OCI-LY7 (cell line): ENCODE measurements at regions not wholly inside any gene's neighbourhood (a gene's known extent, or its start where the extent isn't known, plus 50 kb on each side); places are given as distances from the start of the nearest gene placed in this dataset.
"Not testable (repeated sequence)": the region's sequence is repeated elsewhere in the genome, so short reads cannot be mapped to it uniquely, and the experiment has no call there.

Experiments
- BruUV-seq: library from RNA; stranded (reverse); fragments of 400-500 nt; replicated peaks from 2 replicates; lab custom pipeline; 2021; lab: Mats Ljungman, UMichigan
- CTCF ChIA-PET: fragments of 300-600 bp; sonication (Branson Sonifier 250); formaldehyde crosslinking; loops from one replicate; lab custom pipeline; 2022; ENCODE audit warnings: antibody characterized with exemption; ENCODE audit not compliant: unreplicated experiment; lab: Charles Lee
- POLR2A ChIA-PET: fragments of 300-600 bp; sonication (Branson Sonifier 250); formaldehyde crosslinking; loops from one replicate; lab custom pipeline; 2022; ENCODE audit warnings: antibody characterized with exemption; lab: Charles Lee
- DNase-seq: peaks from one replicate; pipeline ENCODE4 v3.0.0-alpha.2; 2015; ENCODE audit warnings: low spot score
- H2AFZ ChIP-seq: fragments of 200-600 bp; sonication (generic), shearing (Covaris generic); 2 replicates; pipeline ENCODE4 v1.6.1; 2014; ENCODE audit warnings: mild to moderate bottlenecking, antibody characterized with exemption, low read length, moderate library complexity
- H3K27ac ChIP-seq: fragments of 200-600 bp; sonication (generic); 2 replicates; pipeline ENCODE4 v1.5.1; 2014; ENCODE audit warnings: mixed run types, low read depth, mild to moderate bottlenecking, moderate library complexity, low read length, inconsistent platforms; ENCODE audit not compliant: poor library complexity, severe bottlenecking
- H3K36me3 ChIP-seq: fragments of 200-600 bp; sonication (generic); 2 replicates; pipeline ENCODE4 v1.6.1; 2014; ENCODE audit warnings: mild to moderate bottlenecking, antibody characterized with exemption, low read length, moderate library complexity, mixed read lengths; ENCODE audit not compliant: insufficient read depth
- H3K4me1 ChIP-seq: fragments of 200-600 bp; sonication (generic); 2 replicates; pipeline ENCODE4 v1.5.1; 2014; ENCODE audit warnings: mild to moderate bottlenecking, low read length; ENCODE audit not compliant: insufficient read depth, poor library complexity, severe bottlenecking
- H3K4me2 ChIP-seq: fragments of 200-600 bp; sonication (generic); 2 replicates; pipeline ENCODE4 v1.6.1; 2014; ENCODE audit warnings: mild to moderate bottlenecking, low read length
- H3K4me3 ChIP-seq: fragments of 200-600 bp; sonication (generic); 2 replicates; pipeline ENCODE4 v1.5.1; 2014; ENCODE audit warnings: mild to moderate bottlenecking, low read depth, low read length; ENCODE audit not compliant: poor library complexity, severe bottlenecking
- H3K79me2 ChIP-seq: fragments of 200-600 bp; sonication (generic); 2 replicates; pipeline ENCODE4 v1.6.1; 2016; ENCODE audit warnings: low read depth, mild to moderate bottlenecking, low read length, moderate library complexity, mixed read lengths; ENCODE audit not compliant: insufficient read depth
- H3K9me2 ChIP-seq: fragments of 200-600 bp; sonication (generic); 2 replicates; pipeline ENCODE4 v1.6.1; 2016; ENCODE audit warnings: mild to moderate bottlenecking, low read length, mixed read lengths; ENCODE audit not compliant: insufficient read depth
- H3K9me3 ChIP-seq: fragments of 200-600 bp; sonication (generic); 2 replicates; pipeline ENCODE4 v1.6.1; 2014; ENCODE audit warnings: mild to moderate bottlenecking, mixed run types, low read length, mixed read lengths
- H4K20me1 ChIP-seq: fragments of 200-600 bp; sonication (generic); 2 replicates; pipeline ENCODE4 v1.6.1; 2014; ENCODE audit warnings: mild to moderate bottlenecking, antibody characterized with exemption, low read length, moderate library complexity, mixed read lengths; ENCODE audit not compliant: insufficient read depth
- EZH2phosphoT487 ChIP-seq: fragments of 200-600 bp; sonication (generic); IDR thresholded peaks from 2 replicates; pipeline ENCODE4 v1.6.1; 2018; ENCODE audit warnings: low read depth, borderline replicate concordance, mild to moderate bottlenecking, mixed run types, antibody characterized with exemption, low read length, moderate library complexity, mixed read lengths
- intact Hi-C: fragments of 100-400 bp; cut with micrococcal nuclease; formaldehyde crosslinking; loops from one replicate; pipeline ENCODE4 v1.10.0; 2022; ENCODE audit not compliant: unreplicated experiment
- TF ChIP-seq, protein P1 (sequence below): fragments of 200-600 bp; sonication (generic); conservative IDR thresholded peaks from 2 replicates; pipeline ENCODE4 v1.5.1; 2014; ENCODE audit warnings: mild to moderate bottlenecking, antibody characterized with exemption, low read length, moderate library complexity, mixed read lengths

GRCh38 chr14:105636935-105637334, 110.6 kb downstream of the TMEM121 start:
- Histone ChIP-seq H3K9me3 (peaks cover 6% of the 10 kb centered on the region; the same call in 1 of the 2 replicates), H3K27ac (no peak overlapping the region), H3K36me3 (no peaks in the 10 kb centered on the region), H3K4me2 (no peak overlapping the region), H3K9me2 (no peaks in the 10 kb centered on the region), H4K20me1 (no peaks in the 10 kb centered on the region), H2AFZ (no peak overlapping the region), H3K79me2 (no peaks in the 10 kb centered on the region), H3K4me1 (no peaks in the 10 kb centered on the region), H3K4me3 (no peak overlapping the region)
- TF ChIP-seq, protein P1, sequence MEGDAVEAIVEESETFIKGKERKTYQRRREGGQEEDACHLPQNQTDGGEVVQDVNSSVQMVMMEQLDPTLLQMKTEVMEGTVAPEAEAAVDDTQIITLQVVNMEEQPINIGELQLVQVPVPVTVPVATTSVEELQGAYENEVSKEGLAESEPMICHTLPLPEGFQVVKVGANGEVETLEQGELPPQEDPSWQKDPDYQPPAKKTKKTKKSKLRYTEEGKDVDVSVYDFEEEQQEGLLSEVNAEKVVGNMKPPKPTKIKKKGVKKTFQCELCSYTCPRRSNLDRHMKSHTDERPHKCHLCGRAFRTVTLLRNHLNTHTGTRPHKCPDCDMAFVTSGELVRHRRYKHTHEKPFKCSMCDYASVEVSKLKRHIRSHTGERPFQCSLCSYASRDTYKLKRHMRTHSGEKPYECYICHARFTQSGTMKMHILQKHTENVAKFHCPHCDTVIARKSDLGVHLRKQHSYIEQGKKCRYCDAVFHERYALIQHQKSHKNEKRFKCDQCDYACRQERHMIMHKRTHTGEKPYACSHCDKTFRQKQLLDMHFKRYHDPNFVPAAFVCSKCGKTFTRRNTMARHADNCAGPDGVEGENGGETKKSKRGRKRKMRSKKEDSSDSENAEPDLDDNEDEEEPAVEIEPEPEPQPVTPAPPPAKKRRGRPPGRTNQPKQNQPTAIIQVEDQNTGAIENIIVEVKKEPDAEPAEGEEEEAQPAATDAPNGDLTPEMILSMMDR, result no peak
- no peak for TF ChIP-seq EZH2phosphoT487
- DNase-seq, result no peak
- intact Hi-C loops, result no loop called here
- POLR2A ChIA-PET, result no interaction called here
- BruUV-seq, result no TSS peak
- CTCF ChIA-PET, result no interaction called here

- H3K9me3 ChIP-seq, H2AFZ ChIP-seq, BruUV-seq, H3K4me1 ChIP-seq, H3K9me2 ChIP-seq, H4K20me1 ChIP-seq, H3K27ac ChIP-seq, DNase-seq, H3K79me2 ChIP-seq, H3K4me2 ChIP-seq, H3K36me3 ChIP-seq, CTCF ChIA-PET, intact Hi-C loops, H3K4me3 ChIP-seq, POLR2A ChIA-PET: not testable (repeated sequence)
Measured at GRCh38 chr14:105637345-105637744, 111.0 kb downstream of the TMEM121 start.

GRCh38 chr14:105639969-105640931, 113.9 kb downstream of the TMEM121 start:
- DNase-seq, H3K79me2 ChIP-seq, H3K9me2 ChIP-seq, H3K9me3 ChIP-seq, BruUV-seq, H3K4me3 ChIP-seq, POLR2A ChIA-PET, H3K4me1 ChIP-seq, H3K36me3 ChIP-seq, H2AFZ ChIP-seq, intact Hi-C loops, H3K27ac ChIP-seq, H4K20me1 ChIP-seq, CTCF ChIA-PET, H3K4me2 ChIP-seq: not testable (repeated sequence)
